HFF-Myc (cell line): ENCODE measurements at regions not wholly inside any gene's neighbourhood (a gene's known extent, or its start where the extent isn't known, plus 50 kb on each side); places are given as distances from the start of the nearest gene placed in this dataset.

Experiments used
- DNase-seq: peaks from one replicate; pipeline ENCODE4 v3.0.0-alpha.2; 2011; ENCODE audit warnings: low read depth; ENCODE audit errors: extremely low read depth
- H3K4me3 ChIP-seq: replicated peaks from 2 replicates; pipeline ENCODE4 v1.5.1; 2011; ENCODE audit warnings: low read depth, mild to moderate bottlenecking, control low read depth, low read length
- TF ChIP-seq, protein P1 (sequence below): IDR thresholded peaks from 2 replicates; pipeline ENCODE4 v1.5.1; 2012; ENCODE audit warnings: mild to moderate bottlenecking, low read depth, low read length, control low read depth; ENCODE audit errors: missing control alignments

- no peak overlapping the region for H3K4me3 ChIP-seq
- DNase-seq, result no peak
- TF ChIP-seq, protein P1, sequence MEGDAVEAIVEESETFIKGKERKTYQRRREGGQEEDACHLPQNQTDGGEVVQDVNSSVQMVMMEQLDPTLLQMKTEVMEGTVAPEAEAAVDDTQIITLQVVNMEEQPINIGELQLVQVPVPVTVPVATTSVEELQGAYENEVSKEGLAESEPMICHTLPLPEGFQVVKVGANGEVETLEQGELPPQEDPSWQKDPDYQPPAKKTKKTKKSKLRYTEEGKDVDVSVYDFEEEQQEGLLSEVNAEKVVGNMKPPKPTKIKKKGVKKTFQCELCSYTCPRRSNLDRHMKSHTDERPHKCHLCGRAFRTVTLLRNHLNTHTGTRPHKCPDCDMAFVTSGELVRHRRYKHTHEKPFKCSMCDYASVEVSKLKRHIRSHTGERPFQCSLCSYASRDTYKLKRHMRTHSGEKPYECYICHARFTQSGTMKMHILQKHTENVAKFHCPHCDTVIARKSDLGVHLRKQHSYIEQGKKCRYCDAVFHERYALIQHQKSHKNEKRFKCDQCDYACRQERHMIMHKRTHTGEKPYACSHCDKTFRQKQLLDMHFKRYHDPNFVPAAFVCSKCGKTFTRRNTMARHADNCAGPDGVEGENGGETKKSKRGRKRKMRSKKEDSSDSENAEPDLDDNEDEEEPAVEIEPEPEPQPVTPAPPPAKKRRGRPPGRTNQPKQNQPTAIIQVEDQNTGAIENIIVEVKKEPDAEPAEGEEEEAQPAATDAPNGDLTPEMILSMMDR, result no peak
These were observed 150.9 kb upstream of the CYRIA start for GRCh38 chr2:16816522-16816921.

- H3K4me3 ChIP-seq, result no peak overlapping the region
- DNase-seq, result no peak
- TF ChIP-seq, protein P1, result no peak
These were observed 150.4 kb upstream of the CYRIA start for GRCh38 chr2:16816016-16816415.

DNA sequence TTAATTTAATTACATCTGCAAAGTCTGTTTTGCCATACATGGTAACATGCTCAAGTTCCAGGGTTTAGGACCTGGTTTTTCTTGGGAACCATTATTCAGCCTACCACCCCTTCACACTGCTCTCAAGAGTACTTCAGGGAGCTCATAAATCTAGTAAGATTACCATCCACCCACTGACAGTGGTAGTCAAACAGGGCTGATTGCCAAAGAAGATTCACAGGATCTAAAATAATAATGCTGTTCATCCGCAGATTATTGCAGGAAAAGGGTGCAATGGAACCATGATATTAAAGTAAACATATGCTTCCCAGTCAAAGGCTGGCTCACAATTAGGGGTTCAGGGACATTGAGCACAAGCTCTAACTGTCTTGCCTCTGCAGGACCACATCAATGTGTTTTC, 148.0 kb upstream of the CYRIA start:
- TF ChIP-seq, protein P1, result no peak
- DNase-seq, result no peak
- H3K4me3 ChIP-seq, result no peak overlapping the region

- TF ChIP-seq, protein P1, result no peak
- no peak for DNase-seq
- no peak overlapping the region for H3K4me3 ChIP-seq
These were observed 132.8 kb upstream of the CYRIA start for GRCh38 chr2:16798472-16798871.

GRCh38 chr2:16791496-16791895, 125.9 kb upstream of the CYRIA start:
- TF ChIP-seq, protein P1, result no peak
- no peak overlapping the region for H3K4me3 ChIP-seq
- DNase-seq, result no peak

DNA sequence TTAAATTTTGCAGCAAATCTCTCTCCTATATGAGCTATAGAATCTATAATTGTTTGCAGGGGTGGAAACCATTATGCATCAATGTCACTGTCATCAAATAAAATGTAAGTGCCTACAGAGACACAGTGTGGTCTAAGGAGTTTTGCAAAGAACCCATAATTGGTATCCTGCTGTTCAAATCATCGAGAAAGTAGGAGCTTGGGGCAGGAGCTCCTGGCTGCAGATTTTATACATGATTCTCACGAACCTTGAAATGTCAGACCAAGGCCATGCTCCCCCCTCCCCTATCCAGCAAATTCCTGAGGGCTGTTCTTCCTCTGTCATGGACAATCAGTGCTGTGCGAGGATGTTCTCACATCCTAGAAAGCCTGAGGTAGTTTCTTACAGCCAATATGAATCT, 119.5 kb upstream of the CYRIA start:
- no peak overlapping the region for H3K4me3 ChIP-seq
- TF ChIP-seq, protein P1, result no peak
- DNase-seq, result no peak

DNA sequence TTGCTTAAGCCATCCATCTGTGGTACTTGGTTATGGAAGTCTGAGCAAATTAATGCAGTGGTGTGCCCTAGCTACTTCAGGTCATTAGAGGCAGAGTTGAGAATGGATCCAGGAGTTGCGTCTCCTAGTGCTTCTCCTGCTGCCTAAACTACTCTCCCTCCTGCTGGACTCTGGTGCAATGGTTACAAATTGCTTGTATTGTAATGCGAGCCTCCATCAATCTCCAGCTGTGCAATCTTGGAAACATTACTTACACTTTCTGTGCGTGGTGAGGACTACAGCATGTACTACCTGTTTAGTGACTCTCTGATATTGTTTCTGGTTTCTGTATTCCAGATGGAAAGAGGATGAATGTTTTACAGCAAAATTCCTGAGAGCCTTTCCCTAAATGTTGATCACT, 119.0 kb upstream of the CYRIA start:
- H3K4me3 ChIP-seq, result no peak overlapping the region
- TF ChIP-seq, protein P1, result no peak
- DNase-seq, result no peak
